GM19099 (cell line): ENCODE measurements at regions not wholly inside any gene's neighbourhood (a gene's known extent, or its start where the extent isn't known, plus 50 kb on each side); places are given as distances from the start of the nearest gene placed in this dataset.

ENCODE experiments used
- POLR2A ChIP-seq: IDR thresholded peaks from 3 replicates; pipeline ENCODE4 v1.6.1; 2011; ENCODE audit warnings: low read depth; ENCODE audit not compliant: insufficient read length; ENCODE audit errors: extremely low read depth

DNA sequence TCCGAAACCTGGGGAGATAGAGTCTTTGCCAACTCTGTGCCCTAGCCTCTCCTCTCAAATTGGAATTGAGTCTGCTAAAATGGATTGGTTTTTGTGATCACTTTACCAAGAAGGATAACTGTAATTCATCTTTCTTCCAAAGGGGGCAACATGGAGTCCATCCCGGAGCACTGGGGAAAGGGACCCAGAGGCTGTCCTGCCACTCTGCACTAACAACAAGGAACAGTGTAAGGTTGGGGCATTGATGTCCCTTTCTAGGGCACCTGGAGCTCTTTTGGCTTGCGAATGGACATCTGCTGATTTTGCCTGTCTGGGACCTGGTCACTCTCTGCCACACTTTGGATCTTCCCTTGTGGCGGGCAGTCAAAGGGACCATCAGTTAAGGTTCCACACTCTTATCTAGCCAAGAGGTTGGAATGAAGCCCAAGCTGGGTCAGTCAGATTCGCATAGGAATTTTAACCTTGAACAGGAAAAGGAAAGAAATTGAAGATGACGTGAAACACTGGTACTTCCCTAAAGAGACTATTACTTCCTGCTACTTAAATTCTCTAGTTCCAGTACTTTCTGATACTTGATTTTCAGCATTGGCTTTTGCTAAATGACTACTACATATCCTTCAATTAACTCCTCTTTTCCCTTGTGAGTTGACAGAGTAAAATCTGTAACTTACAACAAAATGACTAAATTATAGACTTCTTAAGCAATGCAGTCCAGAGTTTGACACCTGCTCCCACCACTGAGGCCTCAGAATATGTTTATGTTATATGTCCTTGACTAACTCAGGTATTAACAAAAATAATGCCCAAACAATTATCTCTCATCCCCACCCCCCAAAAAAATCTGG is 64.7 kb upstream of the KLF7 start:
- TF ChIP-seq POLR2A = no peak

- no peak for TF ChIP-seq POLR2A
Observed at GRCh38 chr2:207231106-207231865, 65.5 kb upstream of the KLF7 start.

DNA sequence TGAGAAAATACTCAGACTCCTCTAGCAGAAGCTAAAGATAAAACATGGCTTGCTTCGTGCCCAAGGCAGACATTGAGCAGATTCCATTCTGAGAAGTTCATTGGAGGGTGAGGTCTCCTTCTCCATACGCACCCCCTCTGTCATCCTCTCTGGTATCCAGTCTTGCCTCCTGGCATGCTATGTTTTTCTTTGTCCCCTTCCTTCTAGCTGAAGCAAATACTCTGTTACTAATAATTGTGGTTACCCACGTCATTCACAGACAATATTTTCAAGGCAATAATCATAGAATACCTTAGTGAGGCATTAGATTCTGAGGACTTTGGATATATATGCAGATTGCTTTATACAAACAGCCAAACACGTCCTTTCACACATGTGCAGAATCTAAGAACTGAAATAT is 66.2 kb upstream of the KLF7 start:
- TF ChIP-seq POLR2A = no peak

DNA sequence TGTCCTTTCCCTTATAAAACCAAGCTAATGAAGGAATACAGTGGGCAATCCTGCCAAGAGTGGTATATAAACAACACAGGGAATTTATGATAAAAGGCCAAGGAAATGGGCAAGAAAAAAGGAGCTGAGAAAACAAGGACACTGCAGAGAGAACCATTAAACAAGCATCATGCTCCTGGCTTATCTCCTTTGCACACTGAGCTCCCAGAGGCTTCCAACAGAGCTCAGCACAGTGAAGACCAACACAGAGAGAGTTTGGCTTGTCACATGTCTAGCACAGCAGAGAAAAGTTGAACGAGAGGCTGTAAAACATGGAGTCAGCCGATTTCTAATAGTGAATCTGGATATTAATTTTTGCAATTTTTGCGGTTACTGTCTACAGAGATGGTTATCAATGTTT is 68.0 kb upstream of the KLF7 start:
- TF ChIP-seq POLR2A = no peak

GRCh38 chr2:207235621-207236020 is 69.9 kb upstream of the KLF7 start:
- TF ChIP-seq POLR2A = no peak

DNA sequence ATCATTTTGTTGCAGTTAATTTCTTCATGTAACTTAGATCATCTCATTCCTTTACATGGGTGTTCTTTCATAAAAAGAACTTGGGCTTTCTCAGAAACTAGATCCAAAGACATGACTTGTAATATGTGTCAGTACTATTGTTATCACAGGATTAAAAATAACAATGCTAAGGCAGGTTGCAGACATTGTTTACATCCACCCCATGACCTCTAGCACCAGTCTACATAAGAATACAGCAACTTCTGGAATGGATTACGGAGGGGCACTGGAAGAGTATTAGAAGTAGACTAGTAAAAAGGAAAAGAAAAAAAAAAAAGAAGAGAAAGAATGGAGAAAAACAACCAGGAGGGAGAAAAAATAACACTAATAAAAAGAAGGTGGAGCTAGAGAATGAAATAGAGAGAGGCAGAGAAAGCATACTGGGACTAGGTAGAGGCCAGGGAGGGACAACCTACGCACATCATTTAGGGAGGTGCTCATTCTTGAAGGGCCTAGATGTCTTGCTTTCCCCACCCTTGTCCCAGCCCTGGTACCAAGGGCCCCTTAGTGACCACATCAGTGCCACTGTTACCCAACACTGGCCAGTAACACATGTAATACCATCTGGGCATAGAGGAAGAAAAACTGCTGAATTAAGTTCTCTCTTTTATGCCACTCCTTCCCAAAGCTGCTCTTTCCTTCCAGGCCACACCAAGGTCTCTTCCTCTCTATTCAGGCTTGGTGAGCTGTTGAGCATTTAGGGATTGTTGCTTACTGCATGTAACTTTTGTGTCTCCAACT is 70.6 kb upstream of the KLF7 start:
- no peak for TF ChIP-seq POLR2A

DNA sequence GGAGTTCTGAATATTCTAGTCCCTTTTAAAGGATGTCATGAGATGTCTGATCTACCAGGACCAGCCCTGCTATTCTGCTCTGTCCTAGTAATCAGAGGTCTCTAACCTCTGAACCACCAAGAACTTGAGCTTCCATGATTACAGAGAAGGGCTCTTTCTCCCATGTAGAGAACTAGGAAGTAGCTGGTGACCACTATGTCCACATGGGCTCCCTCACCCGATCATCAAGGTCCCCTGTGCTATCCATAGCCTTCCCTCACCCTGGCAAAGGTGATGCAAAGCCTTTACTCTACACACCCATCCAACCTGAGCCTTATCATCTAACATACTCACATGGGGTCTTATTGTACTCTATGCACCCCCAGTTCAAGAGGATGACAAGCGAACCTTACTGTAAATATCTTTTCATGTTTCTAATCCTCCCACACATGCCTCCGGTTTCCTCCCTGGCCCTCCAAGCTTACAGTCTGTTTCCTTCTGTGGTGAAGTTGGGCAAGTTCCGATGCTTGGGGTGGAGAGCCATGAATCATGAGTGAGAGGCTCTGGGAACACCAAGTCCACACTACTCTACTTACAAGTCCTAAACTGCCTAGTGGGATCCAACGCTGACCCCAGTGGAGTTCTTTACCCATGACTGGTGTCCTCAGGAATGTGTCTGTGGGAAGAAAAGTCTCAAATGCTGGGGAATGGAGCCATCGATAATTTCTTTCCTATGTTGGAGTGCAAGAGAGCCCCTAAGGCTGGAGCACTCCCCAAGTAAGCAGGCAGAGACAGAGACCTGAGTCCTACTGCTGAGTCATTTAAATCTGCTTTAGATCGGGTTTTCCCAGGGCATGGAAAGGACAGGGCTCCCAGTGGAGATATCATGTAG is 73.3 kb upstream of the KLF7 start:
- no peak for TF ChIP-seq POLR2A

DNA sequence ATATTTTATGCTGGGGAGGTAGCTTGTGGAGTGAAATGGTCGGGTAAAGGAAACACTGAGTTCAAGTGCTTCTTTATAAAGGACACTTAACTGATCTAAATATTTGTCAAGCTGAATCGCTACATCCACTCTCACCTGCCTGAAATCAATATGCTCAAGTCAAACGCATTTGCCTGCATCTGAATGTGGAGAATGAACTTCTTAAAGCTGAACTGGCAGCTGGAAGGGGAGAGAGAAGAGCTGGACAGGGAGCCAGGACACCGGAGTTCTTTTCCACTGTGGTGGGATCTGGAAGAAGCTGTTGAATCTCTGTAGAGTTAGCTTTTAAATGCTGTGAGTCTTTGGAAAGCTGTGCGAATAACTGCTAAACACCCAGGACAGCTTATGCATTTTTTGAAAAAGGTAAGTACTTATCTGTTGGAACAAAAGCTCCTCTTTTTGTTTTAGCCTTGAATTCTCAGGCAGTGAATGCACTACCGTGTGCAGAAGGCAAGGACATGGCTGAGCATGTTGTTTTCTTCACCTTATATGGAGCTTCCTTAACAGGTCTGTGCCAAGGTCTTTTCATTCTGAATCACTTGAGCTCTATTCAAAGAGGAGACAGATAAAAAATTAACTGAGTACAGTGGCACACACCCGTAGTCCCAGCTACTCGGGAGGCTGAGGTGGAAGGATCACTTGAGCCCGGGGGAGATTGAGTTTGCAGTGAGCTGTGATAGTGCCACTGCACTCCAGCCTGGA is 74.2 kb upstream of the KLF7 start:
- TF ChIP-seq POLR2A = no peak

GRCh38 chr2:207240649-207241048 is 74.9 kb upstream of the KLF7 start:
- no peak for TF ChIP-seq POLR2A

- TF ChIP-seq POLR2A = no peak
Observed at GRCh38 chr2:207241198-207241597, 75.5 kb upstream of the KLF7 start.

- no peak for TF ChIP-seq POLR2A
Observed at GRCh38 chr2:207243601-207244000, 77.9 kb upstream of the KLF7 start.

- TF ChIP-seq POLR2A = no peak
Observed at GRCh38 chr2:207244971-207245925, 79.5 kb upstream of the KLF7 start.
